Putamen (tissue), 1 donor: ENCODE measurements at regions not wholly inside any gene's neighbourhood (a gene's known extent, or its start where the extent isn't known, plus 50 kb on each side); places are given as distances from the start of the nearest gene placed in this dataset.
"Not testable (repeated sequence)": the region's sequence is repeated elsewhere in the genome, so short reads cannot be mapped to it uniquely, and the experiment has no call there.

Experiments used
- DNase-seq: peaks from one replicate; pipeline ENCODE4 v3.0.0-alpha.2; 2016; ENCODE audit warnings: low spot score

DNA sequence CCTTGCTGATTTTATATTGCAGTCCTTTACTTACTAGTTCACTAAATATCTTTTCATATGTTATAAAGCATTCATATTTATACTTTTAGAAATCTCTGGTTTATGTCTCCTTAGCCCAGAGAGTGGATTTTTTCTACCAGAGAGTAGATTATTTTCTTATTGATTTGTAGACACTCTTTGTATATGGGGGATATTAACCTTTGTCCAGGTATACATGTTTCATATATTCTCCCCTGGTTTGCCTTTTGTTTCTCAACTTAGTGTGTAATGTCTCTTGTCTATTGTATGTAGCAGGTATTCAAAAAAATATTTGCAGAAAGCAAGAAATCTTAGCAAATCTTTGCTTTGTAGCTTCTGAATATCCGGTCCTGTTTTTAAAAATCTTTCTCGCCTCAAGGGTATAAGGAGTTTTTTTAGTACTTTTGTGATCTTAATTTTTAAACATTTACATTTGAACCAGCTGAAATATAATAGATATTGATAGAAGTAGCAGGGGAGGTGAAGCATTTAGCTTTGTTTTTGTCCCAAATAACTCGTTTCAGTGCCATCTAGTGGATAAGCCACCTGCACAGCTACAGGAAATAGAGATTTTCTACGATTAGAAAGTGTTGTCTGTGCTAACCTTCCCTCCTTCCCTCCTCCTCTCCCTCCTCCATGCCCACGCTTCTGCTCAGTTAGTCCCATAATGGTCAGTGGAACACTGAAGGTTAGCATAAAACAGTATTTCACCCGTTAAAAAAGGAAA is 97.0 kb downstream of the PHETA1 start:
- DNase-seq: no peak

DNA sequence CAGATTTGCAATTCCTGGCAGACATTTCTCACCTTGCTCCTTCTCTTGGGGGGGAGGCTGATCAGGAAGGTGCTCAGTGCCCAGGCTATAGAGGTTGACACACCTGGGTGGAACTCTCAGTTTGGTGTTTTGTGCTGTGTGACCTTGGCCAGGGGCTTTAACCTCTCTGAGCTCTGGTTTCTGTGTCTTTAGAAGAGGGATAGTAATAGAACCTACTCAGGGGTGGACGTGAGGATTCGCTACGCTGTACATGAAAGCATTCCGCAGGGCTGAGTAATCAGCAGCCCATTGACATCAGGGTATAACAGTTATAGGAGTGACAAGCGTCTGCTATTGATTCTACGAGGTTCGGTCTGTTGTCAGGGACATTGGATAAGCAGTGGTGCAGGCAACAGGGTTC is 98.1 kb downstream of the PHETA1 start:
- no peak for DNase-seq

DNA sequence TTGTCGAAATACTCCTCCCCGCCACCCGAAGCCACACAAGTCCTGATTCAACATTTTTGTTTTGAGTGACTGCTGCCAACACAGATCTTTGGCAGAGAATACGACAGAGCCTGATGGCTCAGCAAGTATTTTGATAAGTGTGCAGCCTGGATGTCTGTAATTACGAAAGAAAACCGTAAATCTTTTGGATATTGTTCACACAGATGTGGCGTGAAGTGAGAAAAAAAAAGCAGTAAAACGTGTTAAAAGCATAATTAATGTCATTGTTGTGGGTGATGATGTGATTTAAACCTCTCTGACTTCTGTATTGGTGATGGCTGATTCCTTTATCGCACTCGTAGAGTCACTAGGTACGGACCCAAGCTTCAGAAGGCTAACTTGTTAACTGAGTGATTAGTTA is 98.7 kb downstream of the PHETA1 start:
- DNase-seq: no peak

DNA sequence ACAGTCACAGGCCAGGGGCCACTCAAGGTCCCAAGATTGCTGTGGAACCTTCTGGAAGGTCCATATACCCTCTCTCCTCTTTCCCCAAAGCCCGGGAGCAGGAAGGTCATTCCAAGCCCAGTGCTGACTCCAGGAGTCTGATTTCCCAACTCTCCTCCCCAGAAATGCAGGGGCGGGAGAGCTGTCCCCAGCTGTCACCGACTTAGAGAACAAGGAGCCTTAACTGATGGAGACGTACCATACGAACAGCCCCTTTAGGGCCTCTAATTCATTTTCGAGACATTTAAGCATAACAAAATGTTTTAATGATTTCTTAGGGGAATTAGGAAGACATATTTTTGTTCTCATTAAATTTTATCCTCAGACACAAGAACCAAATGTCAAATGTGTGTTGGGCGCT is 99.2 kb downstream of the PHETA1 start:
- DNase-seq: no peak

DNA sequence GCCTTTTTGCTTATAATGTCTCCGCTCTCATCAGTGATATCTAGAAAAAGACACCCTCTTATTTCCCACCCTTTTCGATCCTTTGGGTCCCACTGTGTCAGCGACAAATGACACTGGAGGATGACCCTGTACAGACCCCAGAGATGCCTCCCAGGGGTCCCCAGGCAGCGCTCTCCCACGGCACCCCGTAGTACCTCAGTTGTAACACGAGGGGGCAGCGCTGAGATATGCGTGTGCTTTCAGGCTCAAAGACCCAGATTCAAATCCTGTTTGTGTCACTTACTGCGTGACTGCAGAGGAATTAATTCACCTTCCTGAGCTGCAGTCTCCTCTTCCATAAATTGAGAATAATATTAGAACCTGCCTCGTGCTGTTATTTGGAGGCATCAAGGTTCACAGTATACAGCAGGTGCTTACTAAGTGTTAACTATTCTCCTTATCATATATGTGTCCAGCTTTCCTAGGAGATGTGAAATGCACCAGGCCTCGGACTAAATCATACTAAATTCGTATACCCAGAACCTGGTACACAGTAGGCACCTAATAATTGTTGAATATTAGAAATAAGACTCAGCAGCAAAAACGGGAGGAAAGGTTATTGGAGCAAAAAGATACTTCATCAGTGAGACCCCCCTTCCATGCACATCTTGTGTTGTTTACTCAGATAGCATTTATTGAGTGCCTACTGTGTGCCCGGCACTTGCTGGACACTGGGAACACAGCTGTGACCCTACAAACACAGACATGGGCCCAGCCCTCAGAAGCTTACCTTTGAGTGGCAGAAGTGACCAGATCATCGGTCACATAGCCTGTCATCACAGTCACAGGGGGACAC is 99.9 kb downstream of the PHETA1 start:
- DNase-seq: no peak

DNA sequence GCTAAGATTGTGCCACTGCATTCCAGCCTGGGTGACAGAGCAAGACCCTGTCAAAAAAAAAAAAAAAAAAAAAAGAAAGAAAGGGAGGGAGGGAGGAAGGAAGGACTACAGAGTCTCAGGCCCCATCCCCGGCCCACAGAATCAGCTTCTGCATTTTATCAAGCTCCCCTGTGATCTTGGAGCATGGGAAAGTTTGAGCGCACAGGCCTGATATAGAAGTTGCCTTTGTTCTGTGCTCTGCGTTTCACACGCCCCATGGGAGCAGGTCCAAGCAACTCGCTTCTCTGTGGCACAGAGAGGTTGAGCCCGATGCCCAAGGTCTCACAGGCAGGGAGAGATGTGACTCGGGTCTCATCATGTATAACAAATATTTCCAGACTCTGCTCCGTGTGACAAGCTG is 101.8 kb downstream of the PHETA1 start:
- DNase-seq: no peak

DNA sequence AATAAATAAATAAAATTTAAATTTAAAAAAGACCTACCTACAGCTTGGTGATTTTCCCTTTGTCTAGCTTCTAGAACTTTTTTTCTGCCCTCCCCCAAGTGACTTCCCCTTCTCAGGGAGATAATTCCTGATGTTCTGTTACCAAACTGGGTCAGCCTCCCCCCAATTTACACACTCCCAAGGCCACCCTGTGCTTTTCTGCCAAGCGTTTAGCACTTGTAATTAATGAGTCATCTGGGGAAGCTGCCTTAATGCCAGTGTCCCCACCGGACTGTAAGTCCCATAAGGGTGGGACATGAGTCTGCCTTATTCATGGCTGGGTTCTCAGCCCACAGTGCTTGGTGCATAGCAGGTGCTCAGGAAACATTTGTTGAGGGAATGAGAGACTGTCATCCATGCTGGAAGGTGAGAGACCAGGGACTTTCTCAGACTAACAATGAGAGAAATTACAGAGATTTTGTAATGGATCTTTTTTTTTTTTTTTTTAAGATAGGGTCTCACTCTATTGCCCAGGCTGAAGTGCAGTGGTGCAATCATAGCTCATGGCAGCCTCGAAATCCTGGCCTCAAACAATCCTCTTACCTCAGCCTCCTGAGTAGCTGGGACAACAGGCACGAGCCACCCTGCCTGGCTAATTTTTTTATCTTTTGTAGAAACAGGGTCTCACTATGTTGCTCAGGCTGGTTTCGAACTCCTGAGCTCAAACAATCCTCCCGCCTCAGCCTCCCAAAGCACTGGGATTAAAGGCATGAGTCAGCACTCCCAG is 106.8 kb downstream of the PHETA1 start:
- no peak for DNase-seq

DNA sequence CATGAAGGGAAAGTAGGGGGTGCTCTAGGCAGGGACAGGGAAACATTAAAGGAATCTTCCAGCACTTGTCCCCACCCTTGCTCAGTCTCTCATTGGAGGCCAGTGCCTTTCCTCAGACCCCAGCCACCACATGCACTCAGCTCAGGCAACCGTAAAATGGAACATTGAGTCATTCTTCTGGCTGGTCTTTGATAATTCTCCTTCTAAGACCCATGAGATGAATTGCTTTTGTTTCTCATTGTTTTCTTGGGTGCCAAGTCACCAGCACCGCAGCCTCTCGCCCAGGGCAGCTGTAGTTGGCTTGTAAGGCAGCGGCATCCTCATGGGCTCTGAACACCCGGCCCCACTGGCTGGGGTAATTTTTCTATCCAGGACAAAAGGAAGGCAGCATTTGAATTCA is 108.2 kb downstream of the PHETA1 start:
- no peak for DNase-seq

DNA sequence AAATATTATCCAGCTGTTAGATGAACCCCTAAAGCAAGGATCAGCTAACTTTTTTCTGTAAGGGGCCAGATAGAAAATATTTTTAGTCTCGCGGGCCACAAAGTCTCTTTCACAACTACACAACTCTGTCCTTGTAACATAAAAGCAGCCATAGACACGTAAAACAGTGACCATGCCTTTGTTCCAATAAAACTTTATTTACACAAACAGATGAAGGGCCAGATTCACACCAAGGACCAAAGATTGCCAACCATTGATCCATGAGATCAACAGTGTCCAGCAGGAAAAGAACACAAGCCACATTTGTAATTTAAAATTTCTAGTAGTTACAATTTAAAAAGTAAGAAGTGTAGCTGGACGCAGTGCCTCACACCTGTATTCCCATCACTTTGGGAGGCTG is 109.7 kb downstream of the PHETA1 start:
- no peak for DNase-seq

DNA sequence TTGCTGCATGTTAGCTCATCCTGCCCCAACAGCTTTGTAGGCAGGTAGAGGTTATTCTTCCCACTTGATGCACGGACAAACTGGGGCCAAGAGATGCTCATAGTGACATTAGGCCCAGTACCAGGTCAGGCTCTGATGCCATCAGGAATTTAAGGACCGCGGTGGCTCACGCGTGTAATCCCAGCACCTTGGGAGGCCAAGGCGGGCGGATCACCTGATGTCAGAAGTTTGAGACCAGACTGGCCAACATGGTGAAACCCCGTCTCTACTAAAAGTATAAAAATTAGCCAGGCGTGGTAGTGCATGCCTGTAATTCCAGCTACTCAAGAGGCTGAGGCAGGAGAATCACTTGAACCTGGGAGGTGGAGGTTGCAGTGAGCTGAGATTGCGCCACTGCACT is 110.8 kb downstream of the PHETA1 start:
- DNase-seq: not testable (repeated sequence)

DNA sequence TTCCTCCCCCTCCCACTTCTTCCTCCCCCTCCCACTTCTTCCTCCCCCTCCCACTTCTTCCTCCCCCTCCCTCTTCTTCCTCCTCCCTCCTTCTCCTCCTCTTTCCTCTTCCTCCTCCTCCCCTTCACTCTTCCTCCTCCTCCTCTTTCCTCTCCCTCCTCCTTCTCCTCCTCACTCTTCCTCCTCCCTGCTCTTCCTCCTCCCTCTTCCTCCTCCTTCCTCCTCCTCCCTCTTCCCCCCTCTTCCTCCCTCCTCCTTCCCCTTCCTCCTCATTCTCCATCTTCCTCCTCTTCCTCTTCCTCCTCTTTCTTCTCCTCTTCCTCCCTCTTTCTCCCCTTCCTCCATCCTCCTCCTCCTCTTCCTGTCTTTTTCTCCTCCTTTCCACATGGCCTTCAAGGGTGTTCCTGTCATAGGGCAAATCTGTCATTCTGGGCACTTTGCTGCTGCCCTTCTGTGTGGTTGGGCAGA is 111.4 kb downstream of the PHETA1 start:
- no peak for DNase-seq

DNA sequence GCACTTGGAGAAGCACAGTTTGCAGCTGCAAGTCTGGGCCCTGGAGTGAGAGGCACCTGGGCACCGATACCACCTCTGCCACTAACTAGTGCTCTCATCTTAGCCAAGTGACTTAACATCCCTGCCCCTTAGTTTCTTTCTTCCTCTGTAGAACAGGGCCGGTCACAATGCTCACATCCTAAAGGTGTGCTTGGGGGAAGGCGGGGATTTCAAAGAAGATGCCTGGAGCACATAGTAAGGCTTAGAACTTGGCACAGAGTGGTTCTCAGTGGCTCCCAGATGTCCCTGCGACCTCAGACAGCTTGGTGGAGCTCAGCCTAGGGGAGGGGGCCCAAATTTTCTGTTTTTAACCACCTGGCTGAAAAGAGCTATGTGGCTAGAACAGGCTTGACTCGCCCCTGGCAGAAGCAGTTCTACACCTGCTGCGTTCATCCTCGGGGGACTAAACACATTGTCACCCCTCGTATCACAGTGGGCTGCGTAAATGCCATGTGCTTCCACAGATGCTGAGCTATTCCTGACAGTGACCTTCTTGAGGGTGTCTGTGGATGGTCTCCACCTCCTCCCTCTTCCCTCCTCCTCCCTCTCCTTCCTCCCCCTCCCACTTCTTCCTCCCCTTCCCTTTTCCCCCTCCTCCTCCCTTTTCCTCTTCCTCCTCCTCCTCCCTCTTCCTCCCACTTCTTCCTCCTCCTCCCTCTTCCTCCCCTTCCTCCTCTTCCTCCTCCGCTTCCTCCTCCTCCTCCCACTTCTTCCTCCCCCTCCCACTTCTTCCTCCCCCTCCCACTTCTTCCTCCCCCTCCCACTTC is 112.1 kb downstream of the PHETA1 start:
- no peak for DNase-seq

DNA sequence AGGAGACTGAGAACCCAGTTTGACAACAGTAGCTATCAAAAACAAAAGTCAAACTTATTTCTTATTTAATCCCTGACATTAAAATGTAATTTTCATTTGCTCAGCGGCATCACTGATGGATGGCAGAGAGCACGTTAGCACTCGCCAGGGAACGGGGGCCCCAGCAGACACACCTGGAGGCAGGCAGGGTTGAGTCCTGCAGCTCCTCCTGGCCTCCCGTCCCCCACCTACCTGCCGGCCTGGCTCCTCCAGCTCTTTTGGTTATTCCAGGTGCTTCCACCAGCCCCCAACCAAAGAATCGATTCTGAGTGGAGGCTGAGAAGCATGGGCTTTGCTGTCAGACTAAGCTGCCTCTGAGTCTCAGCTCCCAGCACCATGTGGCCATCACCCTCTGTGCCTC is 113.6 kb downstream of the PHETA1 start:
- DNase-seq: no peak

DNA sequence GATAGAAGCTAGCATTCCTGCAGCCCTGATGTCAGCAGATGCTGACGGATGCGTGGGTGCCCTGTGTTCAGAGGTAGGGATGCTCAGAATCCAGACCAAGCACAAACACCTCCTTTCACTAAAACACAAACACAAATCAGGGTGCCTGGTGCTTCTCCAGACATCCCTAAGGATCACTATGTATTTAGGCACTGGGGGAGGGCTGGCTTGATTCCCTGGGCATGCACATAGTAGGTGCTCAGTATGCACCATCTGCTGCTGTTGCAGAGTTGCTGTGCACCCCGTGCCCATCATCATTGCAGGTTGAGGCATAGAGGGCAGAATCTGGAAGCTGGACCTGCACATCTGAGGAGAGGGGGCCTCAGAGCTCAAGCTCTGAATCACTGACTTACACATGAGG is 114.8 kb downstream of the PHETA1 start:
- DNase-seq: no peak

DNA sequence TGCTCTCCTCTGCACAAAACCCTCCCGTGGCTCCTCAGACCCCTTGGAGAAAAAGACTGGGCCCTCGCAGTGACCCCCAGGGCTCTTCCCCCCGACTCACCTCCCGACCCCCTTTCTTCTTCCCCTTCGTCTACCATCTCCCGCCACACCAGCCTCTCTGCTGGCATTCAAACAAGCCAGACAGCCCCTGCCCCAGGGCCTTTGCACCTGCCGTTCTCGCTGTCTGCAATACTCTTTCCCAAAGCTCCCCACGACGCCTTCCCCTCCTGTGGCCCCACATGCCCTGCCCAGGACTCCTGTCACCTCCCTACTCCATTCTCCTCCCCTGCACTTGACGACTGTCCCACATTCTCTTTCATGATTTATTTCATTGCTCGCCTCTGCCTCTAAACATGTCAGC is 115.7 kb downstream of the PHETA1 start:
- no peak for DNase-seq

DNA sequence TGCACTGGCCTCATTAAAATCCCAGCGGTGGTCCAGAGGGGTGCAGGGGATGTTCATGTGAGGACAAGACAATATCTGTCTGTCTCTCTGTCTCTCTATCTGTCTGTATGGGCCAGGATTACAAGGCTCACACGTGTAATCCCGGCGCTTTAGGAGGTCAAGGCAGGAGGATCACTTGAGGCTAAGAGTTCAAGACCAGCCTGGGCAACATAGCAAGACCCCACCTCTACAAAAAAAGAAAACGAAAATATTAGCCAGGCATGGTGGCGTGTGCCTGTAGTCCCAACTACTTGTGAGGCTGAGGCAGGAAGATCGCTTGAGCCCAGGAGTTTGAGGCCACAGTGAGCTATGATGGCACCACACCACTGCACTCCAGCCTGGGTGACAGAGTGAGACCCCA is 117.1 kb downstream of the PHETA1 start:
- no peak for DNase-seq

DNA sequence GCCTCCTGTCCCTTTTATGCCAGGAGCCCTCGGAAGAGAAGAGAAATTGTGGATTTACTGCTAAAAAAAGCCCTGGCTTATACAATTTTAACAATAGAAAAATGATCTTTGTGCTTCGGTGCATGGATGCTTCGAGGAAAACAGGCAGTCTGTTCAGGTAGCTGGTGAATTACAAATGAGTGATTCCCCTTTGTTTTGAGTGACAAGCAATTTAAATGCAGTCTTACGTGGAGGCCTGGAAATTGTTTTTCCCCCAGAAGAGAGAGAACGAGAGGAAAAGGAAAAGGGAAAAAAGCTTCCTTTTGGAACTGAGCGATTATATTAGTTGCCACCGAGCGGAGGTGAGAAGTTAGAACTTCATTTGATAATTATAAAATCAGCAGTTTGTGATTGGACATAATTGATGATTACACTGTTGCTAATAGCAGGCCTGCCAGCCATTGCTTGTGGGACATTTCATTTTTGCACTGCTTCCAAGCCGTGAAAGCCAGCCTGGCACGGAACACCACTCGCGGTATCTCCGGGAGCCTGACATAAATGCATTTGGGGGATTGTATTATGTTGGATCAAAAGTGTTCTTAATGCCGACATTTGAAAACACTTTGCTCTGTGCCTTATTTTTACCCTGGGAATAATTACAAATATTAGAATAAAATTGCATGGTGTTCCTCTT is 117.7 kb downstream of the PHETA1 start:
- DNase-seq: no peak

DNA sequence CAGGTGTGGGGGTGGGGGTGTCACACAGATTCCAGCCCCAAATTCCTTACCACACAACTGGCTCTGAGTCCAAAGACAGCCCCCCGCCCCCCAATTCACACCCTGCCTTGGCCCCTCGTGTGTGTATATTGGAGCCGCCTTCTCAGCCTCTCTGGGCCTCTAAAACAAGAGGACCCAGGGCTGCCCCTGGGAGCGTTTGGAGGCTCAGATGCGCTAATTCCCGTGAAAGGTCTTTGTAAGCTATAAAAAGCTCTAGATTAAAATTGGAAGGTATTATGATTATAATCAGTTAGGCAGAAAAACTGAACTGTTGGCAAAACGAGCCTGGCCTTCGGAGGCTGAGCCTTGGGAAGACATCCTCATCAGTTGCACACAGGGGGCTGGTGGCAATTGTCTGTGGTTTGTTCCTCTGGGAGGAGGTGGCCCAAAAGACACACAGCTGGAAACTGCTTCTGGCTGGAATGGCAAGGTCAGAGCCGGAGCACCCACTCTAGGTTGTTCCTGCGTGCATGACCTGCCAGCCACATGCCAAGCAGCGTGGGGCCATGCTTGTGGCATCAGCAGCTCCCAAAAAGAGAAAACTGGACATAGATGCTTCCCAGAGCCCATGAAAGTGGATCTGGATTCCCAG is 118.5 kb downstream of the PHETA1 start:
- no peak for DNase-seq

DNA sequence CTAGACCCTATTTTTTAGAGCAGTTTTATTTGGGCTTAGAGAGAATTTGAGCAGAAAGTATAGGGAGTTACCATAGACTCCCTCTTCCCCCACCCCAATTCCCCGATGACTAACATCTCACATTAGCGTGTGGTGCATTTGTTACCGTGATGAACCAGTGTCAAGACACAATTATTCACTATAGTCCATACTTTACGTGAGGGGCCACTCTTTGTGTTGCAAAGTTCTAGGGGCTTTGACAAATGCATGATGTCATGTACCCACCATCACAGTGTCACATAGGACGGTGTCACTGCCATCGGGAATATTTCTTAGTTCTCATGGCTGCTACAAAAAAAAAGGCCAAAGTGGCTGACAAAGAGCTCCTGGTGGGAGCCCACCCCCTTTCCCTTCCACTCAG is 119.1 kb downstream of the PHETA1 start:
- DNase-seq: no peak

DNA sequence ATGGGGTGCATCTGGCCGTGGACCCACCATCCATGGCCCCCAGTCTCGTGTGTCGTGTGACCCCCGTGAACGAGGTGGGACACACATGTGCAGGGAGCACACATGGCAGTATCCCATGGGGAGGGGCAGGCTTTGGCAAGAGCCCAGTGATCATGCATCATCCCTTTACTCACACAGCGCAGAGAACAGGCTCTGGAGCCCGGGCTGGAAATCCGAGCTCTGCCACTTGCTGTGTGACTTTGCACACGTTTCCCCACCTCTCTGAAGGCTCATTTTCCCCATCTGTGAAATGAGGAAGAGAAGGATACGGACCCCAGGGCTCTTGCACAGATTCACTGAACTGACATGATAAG is 119.9 kb downstream of the PHETA1 start:
- no peak for DNase-seq
